ENCODE measurements at regions not wholly inside any gene's neighbourhood (a gene's known extent, or its start where the extent isn't known, plus 50 kb on each side); places are given as distances from the start of the nearest gene placed in this dataset.
"Not testable (repeated sequence)": the region's sequence is repeated elsewhere in the genome, so short reads cannot be mapped to it uniquely, and the experiment has no call there.

- no peak for DNase-seq (ENCODE audit: low read depth)
- no peak overlapping the region for H3K4me3 ChIP-seq (ENCODE audit: control insufficient read depth, low read depth, low read length)
- no peak for TF ChIP-seq CTCF (IDR thresholded peaks at IDR 0.05; ENCODE audit: control insufficient read depth, insufficient read depth, low read depth, low read length, missing control alignments)
Observed at GRCh38 chr2:215866606-215867005, 146.7 kb downstream of the MREG start.

GRCh38 chr2:215863687-215864086, 149.7 kb downstream of the MREG start:
- DNase-seq (ENCODE audit: low read depth): no peak
- H3K4me3 ChIP-seq (ENCODE audit: control insufficient read depth, low read depth, low read length): no peak overlapping the region
- no peak for TF ChIP-seq CTCF (IDR thresholded peaks at IDR 0.05; ENCODE audit: control insufficient read depth, insufficient read depth, low read depth, low read length, missing control alignments)

- no peak for DNase-seq (ENCODE audit: low read depth)
- no peak overlapping the region for H3K4me3 ChIP-seq (ENCODE audit: control insufficient read depth, low read depth, low read length)
- TF ChIP-seq CTCF (IDR thresholded peaks at IDR 0.05; ENCODE audit: control insufficient read depth, insufficient read depth, low read depth, low read length, missing control alignments): no peak
Observed at GRCh38 chr2:215862351-215862771, 151.0 kb downstream of the MREG start.

- DNase-seq (ENCODE audit: low read depth): no peak
- H3K4me3 ChIP-seq (ENCODE audit: control insufficient read depth, low read depth, low read length): no peak overlapping the region
- no peak for TF ChIP-seq CTCF (IDR thresholded peaks at IDR 0.05; ENCODE audit: control insufficient read depth, insufficient read depth, low read depth, low read length, missing control alignments)
Observed at GRCh38 chr2:215861607-215862350, 151.6 kb downstream of the MREG start.

- no peak for DNase-seq (ENCODE audit: low read depth)
- TF ChIP-seq CTCF (IDR thresholded peaks at IDR 0.05; ENCODE audit: control insufficient read depth, insufficient read depth, low read depth, low read length, missing control alignments): no peak
Observed at GRCh38 chr2:215856080-215856479, 157.3 kb downstream of the MREG start.

GRCh38 chr2:215855308-215855707, 158.0 kb downstream of the MREG start:
- not testable (repeated sequence) for H3K4me3 ChIP-seq (ENCODE audit: control insufficient read depth, low read depth, low read length); DNase-seq (ENCODE audit: low read depth)

More at GRCh38 chr2:215856080-215856479, 157.3 kb downstream of the MREG start:
- no peak overlapping the region for H3K4me3 ChIP-seq (ENCODE audit: control insufficient read depth, low read depth, low read length)

GRCh38 chr2:215854008-215854407, 159.3 kb downstream of the MREG start:
- no peak for DNase-seq (ENCODE audit: low read depth)
- TF ChIP-seq CTCF (IDR thresholded peaks at IDR 0.05; ENCODE audit: control insufficient read depth, insufficient read depth, low read depth, low read length, missing control alignments): no peak
- no peak overlapping the region for H3K4me3 ChIP-seq (ENCODE audit: control insufficient read depth, low read depth, low read length)
